Neural cell (in vitro differentiated cells): ENCODE measurements at regions not wholly inside any gene's neighbourhood (a gene's known extent, or its start where the extent isn't known, plus 50 kb on each side); places are given as distances from the start of the nearest gene placed in this dataset.

Experiments used
- H2AFZ ChIP-seq: fragments of 200-600, 300-800 bp; sonication (generic), shearing (Covaris generic); 2 replicates; pipeline ENCODE4 v1.6.0; 2014; ENCODE audit warnings: low read depth, mild to moderate bottlenecking, antibody characterized with exemption, low read length, moderate library complexity
- H3F3A ChIP-seq: fragments of 200-600 bp; shearing (Covaris generic); 2 replicates; pipeline ENCODE4 v1.6.1; 2016; ENCODE audit warnings: mild to moderate bottlenecking, moderate library complexity, mixed read lengths, antibody characterized with exemption, low read length; ENCODE audit not compliant: insufficient read depth, poor library complexity, severe bottlenecking
- H3K27ac ChIP-seq: fragments of 200-600, 300-800 bp; sonication (generic), shearing (Covaris generic); 2 replicates; pipeline ENCODE4 v1.5.1; 2014; ENCODE audit warnings: mild to moderate bottlenecking, low read length, moderate library complexity
- H3K27me3 ChIP-seq: fragments of 300-800, 200-600 bp; sonication (generic), shearing (Covaris generic); 2 replicates; pipeline ENCODE4 v1.6.0; 2014; ENCODE audit warnings: mild to moderate bottlenecking, low read depth, low read length, moderate library complexity; ENCODE audit not compliant: insufficient read depth
- H3K36me3 ChIP-seq: fragments of 300-800, 200-600 bp; sonication (generic), shearing (Covaris generic); 2 replicates; pipeline ENCODE4 v1.5.1; 2014; ENCODE audit warnings: mild to moderate bottlenecking, antibody characterized with exemption, low read length, moderate library complexity; ENCODE audit not compliant: insufficient read depth
- H3K4me2 ChIP-seq: fragments of 300-800, 200-600 bp; sonication (generic), shearing (Covaris generic); 2 replicates; pipeline ENCODE4 v1.6.0; 2014; ENCODE audit warnings: mild to moderate bottlenecking, low read length
- H3K4me3 ChIP-seq: fragments of 300-800, 200-600 bp; sonication (generic), shearing (Covaris generic); 2 replicates; pipeline ENCODE4 v1.5.1; 2014; ENCODE audit warnings: mild to moderate bottlenecking, low read length, moderate library complexity
- H3K79me2 ChIP-seq: fragments of 200-600 bp; shearing (Covaris generic); replicated peaks from 2 replicates; pipeline ENCODE4 v1.6.0; 2014; ENCODE audit warnings: mild to moderate bottlenecking, low read length, moderate library complexity; ENCODE audit not compliant: insufficient read depth
- H3K9ac ChIP-seq: fragments of 300-800, 200-600 bp; sonication (generic), shearing (Covaris generic); 2 replicates; pipeline ENCODE4 v1.6.1; 2016; ENCODE audit warnings: mild to moderate bottlenecking, low read length, mixed read lengths
- H3K9me2 ChIP-seq: fragments of 200-600 bp; shearing (Covaris generic); 2 replicates; pipeline ENCODE4 v1.6.1; 2016; ENCODE audit warnings: mild to moderate bottlenecking, low read length, mixed read lengths; ENCODE audit not compliant: insufficient read depth
- H3K9me3 ChIP-seq: fragments of 200-600, 300-800 bp; sonication (generic), shearing (Covaris generic); 2 replicates; pipeline ENCODE4 v1.6.1; 2016; ENCODE audit warnings: mild to moderate bottlenecking, mixed run types, low read length, moderate library complexity, mixed read lengths
- H4K20me1 ChIP-seq: fragments of 200-600 bp; shearing (Covaris generic); 2 replicates; pipeline ENCODE4 v1.6.1; 2016; ENCODE audit warnings: mild to moderate bottlenecking, mixed run types; ENCODE audit not compliant: insufficient read depth
- CTCF ChIP-seq: fragments of 450-650 bp; IDR thresholded peaks from 2 replicates; pipeline ENCODE4 v1.5.1; 2014; ENCODE audit warnings: antibody characterized with exemption, mild to moderate bottlenecking, moderate library complexity; ENCODE audit not compliant: poor library complexity, severe bottlenecking
- EP300 ChIP-seq: fragments of 450-650 bp; conservative IDR thresholded peaks from 2 replicates; pipeline ENCODE4 v1.6.1; 2014; ENCODE audit warnings: antibody characterized with exemption, mild to moderate bottlenecking, moderate library complexity; ENCODE audit not compliant: poor library complexity, severe bottlenecking
- EZH2 ChIP-seq: fragments of 200-600, 300-800 bp; shearing (Covaris generic), sonication (generic); IDR thresholded peaks from 2 replicates; pipeline ENCODE4 v1.6.1; 2014; ENCODE audit warnings: antibody characterized with exemption, low read length, borderline replicate concordance, mild to moderate bottlenecking; ENCODE audit not compliant: insufficient read depth, poor library complexity, severe bottlenecking
- MXI1 ChIP-seq: fragments of 450-650 bp; conservative IDR thresholded peaks from 2 replicates; pipeline ENCODE4 v1.6.1; 2014; ENCODE audit warnings: antibody characterized with exemption, mild to moderate bottlenecking; ENCODE audit not compliant: poor library complexity, severe bottlenecking
- POLR2AphosphoS5 ChIP-seq: IDR thresholded peaks from 2 replicates; pipeline ENCODE4 v1.6.1; 2012
- RAD21 ChIP-seq: fragments of 450-650 bp; conservative IDR thresholded peaks from 2 replicates; pipeline ENCODE4 v1.6.1; 2014; ENCODE audit warnings: antibody characterized with exemption, mild to moderate bottlenecking, moderate library complexity
- SMC3 ChIP-seq: fragments of 450-650 bp; conservative IDR thresholded peaks from 2 replicates; pipeline ENCODE4 v1.6.1; 2014; ENCODE audit warnings: antibody characterized with exemption, mild to moderate bottlenecking, moderate library complexity; ENCODE audit not compliant: poor library complexity
- TAF1 ChIP-seq: IDR thresholded peaks from 2 replicates; pipeline ENCODE4 v1.6.1; 2012; ENCODE audit warnings: low read depth
- TF ChIP-seq, protein P1 (sequence below): IDR thresholded peaks from 2 replicates; pipeline ENCODE4 v1.6.1; 2012; ENCODE audit warnings: borderline replicate concordance

- Histone ChIP-seq H3K9me2 (no peaks in the 10 kb centered on the region), H4K20me1 (no peaks in the 10 kb centered on the region), H3K4me2 (no peak overlapping the region), H3K27ac (no peak overlapping the region), H3K9me3 (no peaks in the 10 kb centered on the region), H3K9ac (no peak overlapping the region), H2AFZ (no peak overlapping the region), H3K4me3 (no peak overlapping the region), H3K79me2 (no peaks in the 10 kb centered on the region), H3K36me3 (no peaks in the 10 kb centered on the region), H3K27me3 (no peaks in the 10 kb centered on the region), H3F3A (no peaks in the 10 kb centered on the region)
- no peak for TF ChIP-seq SMC3
- TF ChIP-seq, protein P1, sequence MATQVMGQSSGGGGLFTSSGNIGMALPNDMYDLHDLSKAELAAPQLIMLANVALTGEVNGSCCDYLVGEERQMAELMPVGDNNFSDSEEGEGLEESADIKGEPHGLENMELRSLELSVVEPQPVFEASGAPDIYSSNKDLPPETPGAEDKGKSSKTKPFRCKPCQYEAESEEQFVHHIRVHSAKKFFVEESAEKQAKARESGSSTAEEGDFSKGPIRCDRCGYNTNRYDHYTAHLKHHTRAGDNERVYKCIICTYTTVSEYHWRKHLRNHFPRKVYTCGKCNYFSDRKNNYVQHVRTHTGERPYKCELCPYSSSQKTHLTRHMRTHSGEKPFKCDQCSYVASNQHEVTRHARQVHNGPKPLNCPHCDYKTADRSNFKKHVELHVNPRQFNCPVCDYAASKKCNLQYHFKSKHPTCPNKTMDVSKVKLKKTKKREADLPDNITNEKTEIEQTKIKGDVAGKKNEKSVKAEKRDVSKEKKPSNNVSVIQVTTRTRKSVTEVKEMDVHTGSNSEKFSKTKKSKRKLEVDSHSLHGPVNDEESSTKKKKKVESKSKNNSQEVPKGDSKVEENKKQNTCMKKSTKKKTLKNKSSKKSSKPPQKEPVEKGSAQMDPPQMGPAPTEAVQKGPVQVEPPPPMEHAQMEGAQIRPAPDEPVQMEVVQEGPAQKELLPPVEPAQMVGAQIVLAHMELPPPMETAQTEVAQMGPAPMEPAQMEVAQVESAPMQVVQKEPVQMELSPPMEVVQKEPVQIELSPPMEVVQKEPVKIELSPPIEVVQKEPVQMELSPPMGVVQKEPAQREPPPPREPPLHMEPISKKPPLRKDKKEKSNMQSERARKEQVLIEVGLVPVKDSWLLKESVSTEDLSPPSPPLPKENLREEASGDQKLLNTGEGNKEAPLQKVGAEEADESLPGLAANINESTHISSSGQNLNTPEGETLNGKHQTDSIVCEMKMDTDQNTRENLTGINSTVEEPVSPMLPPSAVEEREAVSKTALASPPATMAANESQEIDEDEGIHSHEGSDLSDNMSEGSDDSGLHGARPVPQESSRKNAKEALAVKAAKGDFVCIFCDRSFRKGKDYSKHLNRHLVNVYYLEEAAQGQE = no peak
- no peak for TF ChIP-seq MXI1
- TF ChIP-seq RAD21 = no peak
- TF ChIP-seq TAF1 = no peak
- no peak for TF ChIP-seq EP300
- no peak for TF ChIP-seq EZH2
- TF ChIP-seq CTCF = no peak
- no peak for TF ChIP-seq POLR2AphosphoS5
Measured at GRCh38 chr10:118238573-118239235, 103.4 kb downstream of the FAM204A start.

- no peaks in the 10 kb centered on the region for H3K9me3 ChIP-seq
- no peaks in the 10 kb centered on the region for H3F3A ChIP-seq
- no peaks in the 10 kb centered on the region for H4K20me1 ChIP-seq
- no peak overlapping the region for H3K27ac ChIP-seq
- H3K9ac ChIP-seq = no peak overlapping the region
- no peak overlapping the region for H3K4me2 ChIP-seq
- H3K27me3 ChIP-seq = no peaks in the 10 kb centered on the region
- no peaks in the 10 kb centered on the region for H3K36me3 ChIP-seq
- H3K79me2 ChIP-seq = no peaks in the 10 kb centered on the region
- H2AFZ ChIP-seq = no peak overlapping the region
- no peaks in the 10 kb centered on the region for H3K9me2 ChIP-seq
- no peak overlapping the region for H3K4me3 ChIP-seq
- TF ChIP-seq SMC3 (no peak), MXI1 (no peak), EP300 (no peak), CTCF (no peak), EZH2 (no peak), TAF1 (no peak), POLR2AphosphoS5 (no peak), RAD21 (no peak)
- TF ChIP-seq, protein P1 = no peak
Measured at GRCh38 chr10:118237930-118238329, 104.2 kb downstream of the FAM204A start.
